ENCODE measurements at regions not wholly inside any gene's neighbourhood (a gene's known extent, or its start where the extent isn't known, plus 50 kb on each side); places are given as distances from the start of the nearest gene placed in this dataset.

DNA sequence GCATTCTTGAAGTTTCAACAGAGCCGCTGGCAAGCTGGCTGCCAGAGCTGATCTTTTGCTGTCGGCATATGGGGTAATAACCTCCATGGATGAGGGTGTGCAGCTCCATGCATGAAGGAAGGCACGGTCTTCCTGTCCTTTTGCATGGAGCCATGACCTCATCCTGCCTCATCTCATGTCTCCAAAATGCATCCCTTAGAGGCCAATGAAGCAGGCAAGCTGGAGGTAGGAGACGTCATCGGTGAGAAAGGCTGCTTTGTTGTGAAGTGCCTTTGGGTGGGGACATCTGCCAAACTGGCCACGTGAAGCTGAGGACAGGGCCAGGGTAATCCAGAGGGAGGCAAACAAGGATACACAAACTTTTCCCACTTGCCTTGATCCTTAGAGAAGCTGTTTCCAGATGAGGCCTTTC, 161.5 kb upstream of the TBX20 start:
- H3K27ac ChIP-seq, result no peak overlapping the region
- TF ChIP-seq CTCF (conservative IDR thresholded peaks at IDR 0.05), result no peak
- no peak for TF ChIP-seq ZFX (IDR thresholded peaks at IDR 0.05)

- TF ChIP-seq CTCF (conservative IDR thresholded peaks at IDR 0.05), result no peak
- TF ChIP-seq ZFX (IDR thresholded peaks at IDR 0.05), result no peak
- no peak overlapping the region for H3K27ac ChIP-seq
These were observed 157.4 kb upstream of the TBX20 start for GRCh38 chr7:35411331-35411730.

GRCh38 chr7:35405461-35405860, 151.6 kb upstream of the TBX20 start:
- TF ChIP-seq ZFX (IDR thresholded peaks at IDR 0.05) (no peak), CTCF (conservative IDR thresholded peaks at IDR 0.05) (no peak)

DNA sequence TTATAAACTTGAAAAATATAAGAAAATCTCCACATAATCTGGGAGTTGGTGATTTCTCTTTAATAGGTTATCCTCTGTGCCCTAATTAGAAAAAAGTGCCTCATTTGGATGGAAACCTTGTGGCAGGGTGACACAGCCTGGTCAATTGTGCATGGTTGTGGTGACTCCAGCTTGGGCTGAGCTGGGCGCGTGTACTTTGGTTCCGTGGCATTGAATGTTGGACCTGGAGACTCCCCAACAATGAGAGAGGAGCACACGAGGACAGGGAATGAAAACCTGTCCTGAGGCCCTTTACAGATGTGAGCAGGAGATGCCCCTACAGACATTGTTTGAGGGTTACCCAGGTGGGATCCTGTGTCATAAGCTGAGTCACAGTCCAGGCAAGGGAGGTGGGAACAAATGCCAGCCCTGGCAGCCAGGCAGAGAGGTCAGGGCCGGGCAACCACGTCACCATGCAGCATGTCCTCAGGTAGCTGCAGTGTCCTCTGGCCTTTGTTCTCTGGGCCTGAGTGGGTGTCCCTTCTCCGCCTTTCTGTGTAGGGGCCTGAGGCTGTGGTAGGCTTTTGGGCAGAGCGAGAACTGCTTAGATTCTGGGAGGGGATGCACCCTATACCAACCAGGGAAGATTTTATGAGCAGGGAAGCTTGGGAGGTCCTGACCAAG, 147.4 kb upstream of the TBX20 start:
- TF ChIP-seq ZFX (IDR thresholded peaks at IDR 0.05) (no peak), CTCF (conservative IDR thresholded peaks at IDR 0.05) (no peak)

More at GRCh38 chr7:35405461-35405860, 151.6 kb upstream of the TBX20 start:
- H3K27ac ChIP-seq, result no peak overlapping the region

DNA sequence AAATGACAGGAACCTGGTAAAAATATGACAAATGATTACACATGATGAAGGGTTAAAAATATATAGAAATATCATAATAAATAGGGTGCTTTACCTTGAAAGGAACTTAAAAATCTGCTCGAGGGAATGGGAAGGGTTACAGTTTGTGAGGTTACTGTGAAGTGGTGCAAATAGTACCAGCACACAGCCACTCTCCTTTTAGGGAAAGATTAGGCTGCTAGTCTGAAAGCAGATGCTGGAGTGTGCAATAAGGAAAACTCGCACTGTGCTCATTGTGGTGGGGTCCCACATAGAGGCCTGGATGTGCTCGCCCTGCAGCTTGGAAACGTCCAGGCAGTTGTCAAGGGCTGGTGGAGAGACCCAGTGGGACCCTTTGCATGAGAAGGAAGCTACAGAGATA, 145.9 kb upstream of the TBX20 start:
- H3K27ac ChIP-seq, result no peak overlapping the region
- TF ChIP-seq ZFX (IDR thresholded peaks at IDR 0.05) (no peak), CTCF (conservative IDR thresholded peaks at IDR 0.05) (no peak)

More for the DNA sequence above, 147.4 kb upstream of the TBX20 start:
- no peak overlapping the region for H3K27ac ChIP-seq

- TF ChIP-seq CTCF (conservative IDR thresholded peaks at IDR 0.05), result no peak
- no peak for TF ChIP-seq ZFX (IDR thresholded peaks at IDR 0.05)
These were observed 145.3 kb upstream of the TBX20 start for GRCh38 chr7:35399216-35399615.

DNA sequence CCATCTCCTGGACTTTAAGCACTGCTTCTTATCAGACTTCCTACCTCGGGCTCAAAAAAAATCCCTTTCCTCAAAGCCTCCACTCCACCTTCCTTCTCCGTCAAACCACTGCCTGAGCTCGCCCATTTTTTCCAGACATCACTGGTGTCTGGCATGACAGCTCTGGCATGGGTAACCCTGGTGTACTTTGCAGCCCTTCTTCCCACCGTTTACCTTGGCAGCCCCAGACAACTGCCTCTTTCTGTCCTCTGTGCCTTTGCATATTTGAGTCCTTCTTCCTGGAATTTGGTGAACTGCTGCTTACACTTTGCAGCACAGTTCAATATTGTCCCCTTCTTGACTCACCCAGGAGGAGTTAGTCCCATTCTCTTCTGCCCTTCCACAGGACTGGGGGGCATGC, 144.6 kb upstream of the TBX20 start:
- no peak overlapping the region for H3K27ac ChIP-seq
- TF ChIP-seq ZFX (IDR thresholded peaks at IDR 0.05) (no peak), CTCF (conservative IDR thresholded peaks at IDR 0.05) (no peak)

More at GRCh38 chr7:35399216-35399615, 145.3 kb upstream of the TBX20 start:
- H3K27ac ChIP-seq, result no peak overlapping the region
